ENCODE measurements at regions not wholly inside any gene's neighbourhood (a gene's known extent, or its start where the extent isn't known, plus 50 kb on each side); places are given as distances from the start of the nearest gene placed in this dataset.

DNA sequence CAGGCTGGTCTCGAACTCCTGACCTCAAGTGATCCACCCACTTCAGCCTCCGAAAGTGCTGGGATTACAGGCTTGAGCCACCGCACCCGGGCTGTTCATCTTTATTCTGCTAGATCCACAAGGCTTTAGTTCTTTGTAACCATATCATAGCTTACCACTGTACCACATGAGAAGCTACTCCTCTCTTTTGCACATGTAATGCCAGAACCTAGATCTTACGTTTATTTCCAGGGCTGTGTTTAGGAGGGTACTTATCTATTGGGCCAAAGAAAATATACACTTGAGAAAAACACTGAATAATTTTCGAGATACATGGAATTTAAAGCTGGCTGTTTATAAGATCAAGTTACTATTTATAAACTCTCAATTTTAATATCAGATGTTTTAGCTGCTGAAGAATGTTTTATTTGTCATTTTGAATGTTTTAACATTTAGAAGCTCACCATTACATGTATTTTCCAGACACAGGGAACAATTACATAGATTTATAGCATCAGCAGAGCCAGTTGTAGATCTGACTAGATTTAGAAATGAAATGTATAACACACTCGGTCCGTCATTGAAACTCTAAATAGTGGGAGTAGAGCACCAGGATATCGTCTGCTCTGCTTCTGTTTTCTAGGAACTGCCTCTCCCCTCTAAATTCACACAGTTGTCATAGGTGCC lies 155.3 kb upstream of the HAND2 start:
- no peak overlapping the region for H2BK15ac ChIP-seq (ENCODE audit: low read depth, low read length)
- H2BK20ac ChIP-seq (ENCODE audit: low read depth, low read length, poor library complexity, severe bottlenecking), result no peak overlapping the region
- H2AK5ac ChIP-seq (ENCODE audit: insufficient read length, low read length), result no peak overlapping the region
- no peak overlapping the region for H2BK120ac ChIP-seq (ENCODE audit: low read depth, low read length, poor library complexity, severe bottlenecking)
- no peak overlapping the region for H3T11ph ChIP-seq (ENCODE audit: low read length)
- Mint-ChIP-seq H3K4me3 (no peak overlapping the region), H3K4me1 (no peaks in the 10 kb centered on the region), H3K27me3 (ENCODE audit: low read depth) (peaks cover 6% of the 10 kb centered on the region; the same call in 1 of the 2 replicates), H3K27ac (no peak overlapping the region), H3K9me3 (no peaks in the 10 kb centered on the region), H3K36me3 (ENCODE audit: insufficient read depth in 1 of 3, low read depth in 3 of 3) (no peaks in the 10 kb centered on the region)
- no CpG with 5 or more reads among the region's 9 CpGs for WGBS (ENCODE audit: extremely low coverage, insufficient read length, low lambda C conversion rate)
- H2BK12ac ChIP-seq (ENCODE audit: insufficient read length, low read depth, low read length), result no peak overlapping the region
- no peak overlapping the region for H2AFZ ChIP-seq (ENCODE audit: low read length)
- no peak overlapping the region for H4K5ac ChIP-seq (ENCODE audit: insufficient read length, low read depth, low read length)
- H3K23me2 ChIP-seq (ENCODE audit: insufficient read length, low read depth, low read length, poor library complexity, severe bottlenecking), result no peaks in the 10 kb centered on the region
- TF ChIP-seq, protein P1, sequence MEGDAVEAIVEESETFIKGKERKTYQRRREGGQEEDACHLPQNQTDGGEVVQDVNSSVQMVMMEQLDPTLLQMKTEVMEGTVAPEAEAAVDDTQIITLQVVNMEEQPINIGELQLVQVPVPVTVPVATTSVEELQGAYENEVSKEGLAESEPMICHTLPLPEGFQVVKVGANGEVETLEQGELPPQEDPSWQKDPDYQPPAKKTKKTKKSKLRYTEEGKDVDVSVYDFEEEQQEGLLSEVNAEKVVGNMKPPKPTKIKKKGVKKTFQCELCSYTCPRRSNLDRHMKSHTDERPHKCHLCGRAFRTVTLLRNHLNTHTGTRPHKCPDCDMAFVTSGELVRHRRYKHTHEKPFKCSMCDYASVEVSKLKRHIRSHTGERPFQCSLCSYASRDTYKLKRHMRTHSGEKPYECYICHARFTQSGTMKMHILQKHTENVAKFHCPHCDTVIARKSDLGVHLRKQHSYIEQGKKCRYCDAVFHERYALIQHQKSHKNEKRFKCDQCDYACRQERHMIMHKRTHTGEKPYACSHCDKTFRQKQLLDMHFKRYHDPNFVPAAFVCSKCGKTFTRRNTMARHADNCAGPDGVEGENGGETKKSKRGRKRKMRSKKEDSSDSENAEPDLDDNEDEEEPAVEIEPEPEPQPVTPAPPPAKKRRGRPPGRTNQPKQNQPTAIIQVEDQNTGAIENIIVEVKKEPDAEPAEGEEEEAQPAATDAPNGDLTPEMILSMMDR (conservative IDR thresholded peaks at IDR 0.05), result no peak
- no peaks in the 10 kb centered on the region for H3K79me1 ChIP-seq (ENCODE audit: insufficient read depth, low read depth, low read length, poor library complexity, severe bottlenecking)
- no peak overlapping the region for H4K91ac ChIP-seq (ENCODE audit: insufficient read length, low read depth, low read length)
- no peak overlapping the region for H2BK5ac ChIP-seq (ENCODE audit: insufficient read length, low read length)
- H3K9me3 ChIP-seq (ENCODE audit: control insufficient read depth, low read depth, low read length), result no peaks in the 10 kb centered on the region
- no peaks in the 10 kb centered on the region for H4K20me1 ChIP-seq (ENCODE audit: control insufficient read depth, insufficient read depth, insufficient read length)
- DNase-seq, result no peak
- no peaks in the 10 kb centered on the region for H3K79me2 ChIP-seq (ENCODE audit: insufficient read depth, low read length)
- H4K8ac ChIP-seq (replicated peaks; ENCODE audit: insufficient read length, low read depth, low read length), result no peak overlapping the region
- no peaks in the 10 kb centered on the region for H3K27me3 ChIP-seq (ENCODE audit: insufficient read depth, low read length)
- H3K4me1 ChIP-seq (ENCODE audit: insufficient read depth, low read length), result no peaks in the 10 kb centered on the region
- H3K4ac ChIP-seq (ENCODE audit: low read depth, low read length), result no peak overlapping the region
- no peak overlapping the region for H3K4me2 ChIP-seq (ENCODE audit: insufficient read depth, insufficient read length, low read length)
- H3K23ac ChIP-seq (ENCODE audit: insufficient read length, low read depth, low read length), result no peak overlapping the region
- H3K18ac ChIP-seq (ENCODE audit: insufficient read length, low read depth, low read length), result no peak overlapping the region
- H3K27ac ChIP-seq (ENCODE audit: insufficient read length, low read depth, low read length), result no peak overlapping the region
- H3K9ac ChIP-seq (ENCODE audit: extremely low read depth, insufficient read length, low read length), result no peak overlapping the region
- no peak overlapping the region for H3K56ac ChIP-seq (ENCODE audit: insufficient read length, low read depth, low read length)
- no peak overlapping the region for H3K14ac ChIP-seq (ENCODE audit: insufficient read depth, low read length)
